GM20431 (cell line): ENCODE measurements at regions not wholly inside any gene's neighbourhood (a gene's known extent, or its start where the extent isn't known, plus 50 kb on each side); places are given as distances from the start of the nearest gene placed in this dataset.

Experiments
- in situ Hi-C: fragments of 300-500 bp; cut with MseI, MboI; formaldehyde crosslinking; loops from one replicate; pipeline ENCODE4 v1.15.0; 2020; ENCODE audit warnings: low sequenced_read_pairs; ENCODE audit not compliant: unreplicated experiment

GRCh38 chr2:156110890-156111289 lies 221.6 kb downstream of the NR4A2 start:
- in situ Hi-C loops, result no loop called here

- in situ Hi-C loops, result no loop called here
Measured at GRCh38 chr2:156099382-156099781, 233.1 kb downstream of the NR4A2 start.

GRCh38 chr2:156098506-156098905 lies 234.0 kb downstream of the NR4A2 start:
- in situ Hi-C loops, result no loop called here

- in situ Hi-C loops, result no loop called here
Measured at GRCh38 chr2:156088587-156088986, 243.9 kb downstream of the NR4A2 start.

- in situ Hi-C loops, result no loop called here
Measured at GRCh38 chr2:156087875-156088274, 244.6 kb downstream of the NR4A2 start.

- in situ Hi-C loops, result no loop called here
Measured at GRCh38 chr2:156083763-156084493, 248.6 kb downstream of the NR4A2 start.

- in situ Hi-C loops, result no loop called here
Measured at GRCh38 chr2:156079845-156080244, 252.7 kb downstream of the NR4A2 start.

GRCh38 chr2:156077041-156077742 lies 255.3 kb downstream of the NR4A2 start:
- in situ Hi-C loops, result no loop called here

- in situ Hi-C loops, result no loop called here
Measured at GRCh38 chr2:156065912-156066311, 266.6 kb downstream of the NR4A2 start.

GRCh38 chr2:156064540-156064939 lies 268.0 kb downstream of the NR4A2 start:
- in situ Hi-C loops, result no loop called here

- in situ Hi-C loops, result no loop called here
Measured at GRCh38 chr2:156057647-156058046, 274.9 kb downstream of the NR4A2 start.

GRCh38 chr2:156054983-156055382 lies 277.5 kb downstream of the NR4A2 start:
- in situ Hi-C loops, result no loop called here

GRCh38 chr2:156046900-156047299 lies 285.6 kb downstream of the NR4A2 start:
- in situ Hi-C loops, result no loop called here

GRCh38 chr2:156042895-156043294 lies 289.6 kb downstream of the NR4A2 start:
- in situ Hi-C loops, result no loop called here

GRCh38 chr2:156038021-156038420 lies 294.5 kb downstream of the NR4A2 start:
- in situ Hi-C loops, result no loop called here

GRCh38 chr2:156037482-156037881 lies 295.0 kb downstream of the NR4A2 start:
- in situ Hi-C loops, result no loop called here

- in situ Hi-C loops, result no loop called here
Measured at GRCh38 chr2:156031121-156031520, 301.4 kb downstream of the NR4A2 start.

- in situ Hi-C loops, result no loop called here
Measured at GRCh38 chr2:156023229-156023869, 309.2 kb downstream of the NR4A2 start.

- in situ Hi-C loops, result no loop called here
Measured at GRCh38 chr2:156021146-156022040, 311.1 kb downstream of the NR4A2 start.

- in situ Hi-C loops, result no loop called here
Measured at GRCh38 chr2:156019341-156019740, 313.2 kb downstream of the NR4A2 start.
